HG03064 (cell line): ENCODE measurements at regions not wholly inside any gene's neighbourhood (a gene's known extent, or its start where the extent isn't known, plus 50 kb on each side); places are given as distances from the start of the nearest gene placed in this dataset.
"Not testable (repeated sequence)": the region's sequence is repeated elsewhere in the genome, so short reads cannot be mapped to it uniquely, and the experiment has no call there.

Experiments used
- ATAC-seq: cut with Tn5 transposase; IDR thresholded peaks from one replicate; pipeline ENCODE4 v1.9.1; 2021; ENCODE audit warnings: low read depth; ENCODE audit not compliant: unreplicated experiment

- ATAC-seq, result not testable (repeated sequence)
Measured at GRCh38 chr9:2555899-2556600, 65.5 kb upstream of the VLDLR start.

- no peak for ATAC-seq
Measured at GRCh38 chr9:2557693-2558092, 63.9 kb upstream of the VLDLR start.

- no peak for ATAC-seq
Measured at GRCh38 chr9:2559192-2560152, 62.1 kb upstream of the VLDLR start.

- no peak for ATAC-seq
Measured at GRCh38 chr9:2560180-2560579, 61.4 kb upstream of the VLDLR start.

GRCh38 chr9:2565676-2566340 lies 55.8 kb upstream of the VLDLR start:
- no peak for ATAC-seq

- ATAC-seq, result no peak
Measured at GRCh38 chr9:2567922-2568321, 53.7 kb upstream of the VLDLR start.

- no peak for ATAC-seq
Measured at GRCh38 chr9:2568689-2569088, 52.9 kb upstream of the VLDLR start.

- ATAC-seq, result peak; percentile 88
Measured at GRCh38 chr9:2570615-2571479, 50.7 kb upstream of the VLDLR start.
